ENCODE measurements at regions not wholly inside any gene's neighbourhood (a gene's known extent, or its start where the extent isn't known, plus 50 kb on each side); places are given as distances from the start of the nearest gene placed in this dataset.

- TF ChIP-seq CTCF (IDR thresholded peaks at IDR 0.05), result no peak
- TF ChIP-seq POLR2A (IDR thresholded peaks at IDR 0.05), result no peak
These were observed 310.0 kb downstream of the ADAMTS20 start for GRCh38 chr12:43241986-43242385.

Data from Peyer's patch (tissue), 4 donors.